Erythroblast (primary cell): ENCODE measurements at regions not wholly inside any gene's neighbourhood (a gene's known extent, or its start where the extent isn't known, plus 50 kb on each side); places are given as distances from the start of the nearest gene placed in this dataset.

Experiments used
- GATA1 ChIP-seq: IDR thresholded peaks from 2 replicates; pipeline ENCODE4 v1.6.1; 2011; ENCODE audit warnings: low read depth, mild to moderate bottlenecking, control low read depth, low read length, moderate library complexity
- POLR2A ChIP-seq: IDR thresholded peaks from 2 replicates; pipeline ENCODE4 v1.6.1; 2011; ENCODE audit warnings: mild to moderate bottlenecking, low read length

DNA sequence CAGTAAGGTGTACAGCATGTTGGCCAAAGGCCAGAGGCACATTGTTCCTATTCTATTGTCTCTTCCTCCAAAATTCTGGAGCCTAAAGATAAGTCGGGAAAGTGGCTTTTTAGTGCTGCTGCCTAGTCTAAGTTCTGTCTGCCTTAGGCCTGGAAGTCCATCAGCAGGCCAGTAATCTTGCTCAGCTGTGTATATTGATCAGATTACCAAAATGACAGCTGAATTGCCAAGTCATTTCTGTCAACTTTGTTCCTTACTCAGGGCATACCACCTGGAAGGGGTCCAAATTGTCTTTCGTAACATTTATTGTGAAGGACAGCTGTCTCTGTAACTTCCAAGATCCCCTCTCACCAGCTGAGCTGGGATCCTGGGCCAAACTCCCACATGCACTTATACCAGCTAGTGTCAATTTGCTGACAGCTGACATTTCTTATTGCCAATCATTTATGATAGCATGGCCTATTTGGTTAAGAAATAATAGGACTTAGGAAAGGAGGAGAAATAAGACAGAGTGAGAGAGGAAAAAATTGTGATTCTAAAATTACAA, 116.8 kb upstream of the FSHR start:
- TF ChIP-seq POLR2A (no peak), GATA1 (no peak)
